ENCODE measurements at regions not wholly inside any gene's neighbourhood (a gene's known extent, or its start where the extent isn't known, plus 50 kb on each side); places are given as distances from the start of the nearest gene placed in this dataset.

- TF ChIP-seq POLR2A (IDR thresholded peaks at IDR 0.05) = no peak
- TF ChIP-seq CTCF (IDR thresholded peaks at IDR 0.05) = no peak
Measured at GRCh38 chr14:29310210-29310609, 543.6 kb downstream of the FOXG1 start.
